ENCODE measurements at regions not wholly inside any gene's neighbourhood (a gene's known extent, or its start where the extent isn't known, plus 50 kb on each side); places are given as distances from the start of the nearest gene placed in this dataset.

DNA sequence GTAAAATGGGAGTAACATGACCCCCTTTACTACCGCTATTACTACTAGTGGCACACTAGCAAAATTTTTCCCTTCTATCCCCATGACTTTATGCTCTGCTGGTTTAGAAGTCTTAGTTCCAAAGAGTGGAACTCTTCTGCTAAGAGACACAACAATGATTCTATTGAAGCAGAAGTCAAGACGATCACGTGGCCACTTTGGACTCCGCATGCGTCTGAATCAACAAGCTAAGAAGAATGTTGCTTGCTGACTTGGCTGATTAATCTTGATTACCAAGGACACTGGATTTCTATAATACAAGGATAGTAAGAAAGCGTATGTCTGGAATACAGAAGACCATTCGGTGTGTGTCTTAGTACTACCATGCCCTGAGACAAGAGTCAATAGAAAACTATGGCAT lies 244.7 kb upstream of the BTBD3 start:
- H3K27me3 ChIP-seq (ENCODE audit: low read depth): no peaks in the 10 kb centered on the region
- no peak overlapping the region for H3K27ac ChIP-seq (replicated peaks)
- H3K36me3 ChIP-seq: no peaks in the 10 kb centered on the region
- no peaks in the 10 kb centered on the region for H3K4me1 ChIP-seq
- TF ChIP-seq, protein P1, sequence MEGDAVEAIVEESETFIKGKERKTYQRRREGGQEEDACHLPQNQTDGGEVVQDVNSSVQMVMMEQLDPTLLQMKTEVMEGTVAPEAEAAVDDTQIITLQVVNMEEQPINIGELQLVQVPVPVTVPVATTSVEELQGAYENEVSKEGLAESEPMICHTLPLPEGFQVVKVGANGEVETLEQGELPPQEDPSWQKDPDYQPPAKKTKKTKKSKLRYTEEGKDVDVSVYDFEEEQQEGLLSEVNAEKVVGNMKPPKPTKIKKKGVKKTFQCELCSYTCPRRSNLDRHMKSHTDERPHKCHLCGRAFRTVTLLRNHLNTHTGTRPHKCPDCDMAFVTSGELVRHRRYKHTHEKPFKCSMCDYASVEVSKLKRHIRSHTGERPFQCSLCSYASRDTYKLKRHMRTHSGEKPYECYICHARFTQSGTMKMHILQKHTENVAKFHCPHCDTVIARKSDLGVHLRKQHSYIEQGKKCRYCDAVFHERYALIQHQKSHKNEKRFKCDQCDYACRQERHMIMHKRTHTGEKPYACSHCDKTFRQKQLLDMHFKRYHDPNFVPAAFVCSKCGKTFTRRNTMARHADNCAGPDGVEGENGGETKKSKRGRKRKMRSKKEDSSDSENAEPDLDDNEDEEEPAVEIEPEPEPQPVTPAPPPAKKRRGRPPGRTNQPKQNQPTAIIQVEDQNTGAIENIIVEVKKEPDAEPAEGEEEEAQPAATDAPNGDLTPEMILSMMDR (IDR thresholded peaks at IDR 0.05; ENCODE audit: borderline replicate concordance): no peak
- H3K4me3 ChIP-seq: no peak overlapping the region
- DNase-seq: no peak
- intact Hi-C loops (cut with micrococcal nuclease): loop anchor here (10.0 kb wide), 1 partner anchor 552 kb away; no protein-coding TSS in a partner anchor
- no peaks in the 10 kb centered on the region for H3K9me3 ChIP-seq (replicated peaks)

DNA sequence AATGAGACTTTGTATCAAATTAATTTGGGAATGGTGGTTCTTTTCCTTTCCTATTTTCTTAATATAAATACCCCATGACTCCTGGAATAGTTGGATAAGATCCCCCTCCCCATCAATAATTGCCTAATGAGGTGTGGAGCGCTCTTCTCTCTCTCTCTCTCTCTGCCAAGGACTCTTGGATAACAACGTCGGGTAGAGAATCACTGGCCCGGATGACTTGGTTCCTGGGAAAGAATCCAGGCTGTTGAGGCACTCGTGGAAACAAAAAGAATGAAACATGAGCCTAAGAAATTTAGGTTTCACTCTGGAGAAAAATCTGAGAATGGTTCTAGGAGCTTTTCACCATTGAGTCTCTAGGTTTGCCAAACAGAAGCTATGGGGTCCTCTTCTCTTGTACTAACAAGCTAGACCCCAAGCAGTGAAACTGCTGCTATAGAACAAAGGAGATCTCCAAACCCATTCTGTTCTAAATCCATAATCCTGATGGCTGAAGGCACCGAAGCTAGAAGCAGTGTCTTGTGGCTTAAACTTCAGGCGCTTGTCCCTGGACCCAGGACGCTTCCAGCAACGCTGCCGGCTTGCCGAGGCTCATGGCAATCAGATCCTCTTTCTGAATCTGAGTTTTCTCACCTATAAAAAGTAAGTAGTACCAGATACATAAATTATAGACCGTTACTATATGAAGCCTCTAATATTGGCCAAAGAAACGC lies 241.6 kb upstream of the BTBD3 start:
- no peaks in the 10 kb centered on the region for H3K36me3 ChIP-seq
- no peak for DNase-seq
- H3K4me1 ChIP-seq: no peaks in the 10 kb centered on the region
- intact Hi-C loops (cut with micrococcal nuclease): loop anchor here (10.0 kb wide), 1 partner anchor 549 kb away; no protein-coding TSS in a partner anchor
- no peak overlapping the region for H3K4me3 ChIP-seq
- peak overlapping the region; percentile 23 for H3K27ac ChIP-seq (replicated peaks)
- TF ChIP-seq, protein P1 (IDR thresholded peaks at IDR 0.05; ENCODE audit: borderline replicate concordance): no peak
- no peaks in the 10 kb centered on the region for H3K27me3 ChIP-seq (ENCODE audit: low read depth)
- H3K9me3 ChIP-seq (replicated peaks): no peaks in the 10 kb centered on the region

DNA sequence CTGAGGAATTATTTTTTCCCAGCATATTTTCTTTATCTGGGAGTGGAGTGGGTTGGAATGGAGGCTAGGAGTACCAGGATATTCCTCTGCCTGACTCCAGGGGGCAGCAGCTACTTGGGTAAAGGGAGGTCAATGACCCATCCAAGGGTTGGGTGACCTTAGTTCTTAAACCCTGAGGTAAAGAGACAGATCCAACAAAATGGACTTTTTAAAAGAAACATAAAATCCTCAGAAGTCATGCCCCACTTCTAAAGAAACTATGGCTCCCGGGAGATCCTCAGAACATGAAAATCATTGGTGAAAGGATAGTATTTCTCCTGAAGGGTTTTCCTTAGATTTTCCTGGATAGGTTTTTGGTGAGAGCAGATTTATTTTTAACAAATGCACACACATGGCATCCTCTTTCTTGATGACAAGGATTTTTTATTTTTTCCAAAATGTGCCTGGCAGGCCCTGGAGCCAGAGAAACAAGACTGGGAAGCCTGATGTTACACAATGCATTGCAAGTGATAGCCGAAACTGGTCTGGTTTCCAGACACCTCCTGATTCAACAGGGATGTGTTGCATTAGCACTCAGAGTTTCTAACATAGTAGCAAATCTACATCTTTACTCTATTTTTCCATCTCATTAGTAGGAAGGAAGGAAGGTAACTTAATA lies 240.9 kb upstream of the BTBD3 start:
- no peaks in the 10 kb centered on the region for H3K9me3 ChIP-seq (replicated peaks)
- TF ChIP-seq, protein P1 (IDR thresholded peaks at IDR 0.05; ENCODE audit: borderline replicate concordance): peak; percentile 84
- intact Hi-C loops (cut with micrococcal nuclease): loop anchor here (10.0 kb wide), 1 partner anchor 548 kb away; no protein-coding TSS in a partner anchor
- peak overlapping the region; percentile 37 for H3K27ac ChIP-seq (replicated peaks)
- no peaks in the 10 kb centered on the region for H3K27me3 ChIP-seq (ENCODE audit: low read depth)
- H3K4me3 ChIP-seq: no peak overlapping the region
- H3K36me3 ChIP-seq: no peaks in the 10 kb centered on the region
- DNase-seq: no peak
- H3K4me1 ChIP-seq: no peaks in the 10 kb centered on the region

DNA sequence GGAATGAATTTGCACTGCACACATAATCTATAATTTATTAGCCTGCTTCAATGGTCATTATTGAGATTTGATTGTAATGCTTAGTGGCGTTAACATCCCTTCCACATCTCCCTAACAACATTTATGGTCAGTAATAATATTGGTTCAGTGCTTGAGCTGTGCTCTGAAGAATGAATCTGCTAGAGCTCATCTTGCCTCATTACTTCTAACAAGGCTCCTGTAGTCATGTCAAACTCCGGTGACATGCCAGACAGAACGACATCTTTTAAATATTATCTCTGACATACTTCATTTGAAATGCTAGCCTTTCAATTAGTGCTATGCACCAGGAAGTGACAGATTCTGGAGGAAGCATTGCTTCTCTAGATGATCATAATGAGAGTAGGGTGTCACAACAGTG lies 240.3 kb upstream of the BTBD3 start:
- intact Hi-C loops (cut with micrococcal nuclease): loop anchor here (10.0 kb wide), 1 partner anchor 547 kb away; no protein-coding TSS in a partner anchor
- no peak overlapping the region for H3K27ac ChIP-seq (replicated peaks)
- H3K36me3 ChIP-seq: no peaks in the 10 kb centered on the region
- H3K27me3 ChIP-seq (ENCODE audit: low read depth): peaks cover 5% of the 10 kb centered on the region
- no peak overlapping the region for H3K4me3 ChIP-seq
- no peak for DNase-seq
- H3K9me3 ChIP-seq (replicated peaks): no peaks in the 10 kb centered on the region
- no peaks in the 10 kb centered on the region for H3K4me1 ChIP-seq
- TF ChIP-seq, protein P1 (IDR thresholded peaks at IDR 0.05; ENCODE audit: borderline replicate concordance): no peak

DNA sequence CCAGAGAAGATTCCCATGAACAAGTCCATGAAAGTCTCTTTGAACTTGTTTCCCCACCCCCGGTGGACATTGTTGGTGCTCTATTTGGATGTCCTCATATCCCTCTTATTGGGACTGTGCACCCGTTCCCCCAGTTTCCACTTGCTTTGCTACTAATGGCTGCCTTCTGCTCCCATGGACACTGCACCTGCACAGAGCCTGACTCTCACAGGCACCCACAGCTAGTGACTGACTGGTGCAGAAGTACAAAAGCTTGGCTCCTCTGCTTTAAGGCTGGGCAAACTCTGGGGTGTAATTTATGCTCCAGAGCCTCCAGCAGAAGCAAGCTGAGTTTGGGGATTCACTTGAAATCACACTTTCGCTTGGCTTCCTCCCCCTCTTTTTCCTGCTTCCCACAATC lies 239.9 kb upstream of the BTBD3 start:
- no peaks in the 10 kb centered on the region for H3K36me3 ChIP-seq
- peaks cover 5% of the 10 kb centered on the region for H3K27me3 ChIP-seq (ENCODE audit: low read depth)
- intact Hi-C loops (cut with micrococcal nuclease): loop anchor here (10.0 kb wide), 1 partner anchor 547 kb away; no protein-coding TSS in a partner anchor
- TF ChIP-seq, protein P1 (IDR thresholded peaks at IDR 0.05; ENCODE audit: borderline replicate concordance): no peak
- no peak overlapping the region for H3K4me3 ChIP-seq
- no peaks in the 10 kb centered on the region for H3K4me1 ChIP-seq
- DNase-seq: no peak
- H3K27ac ChIP-seq (replicated peaks): no peak overlapping the region
- H3K9me3 ChIP-seq (replicated peaks): no peaks in the 10 kb centered on the region
